K562 (cell line): ENCODE measurements at regions not wholly inside any gene's neighbourhood (a gene's known extent, or its start where the extent isn't known, plus 50 kb on each side); places are given as distances from the start of the nearest gene placed in this dataset.

Experiments
- ATAC-seq: fragments of 200-7000 bp; cut with Tn5 transposase; 3 replicates; pipeline ENCODE4 v1.9.1; 2020; ENCODE audit warnings: moderate library complexity
- BruUV-seq: library from RNA; stranded (reverse); fragments of 400-500 nt; replicated peaks from 2 replicates; lab custom pipeline; 2021; lab: Mats Ljungman, UMichigan
- CTCF ChIA-PET: fragments of 300-600 bp; formaldehyde crosslinking; extraction: SDS; loops from one replicate; lab custom pipeline; 2021; ENCODE audit warnings: low intra/inter-chr PET ratio; lab: Yijun Ruan, JAX
- POLR2A ChIA-PET: fragments of 300-600, 350-650 bp; sonication (Branson Sonifier 250); formaldehyde crosslinking; extraction: SDS; loops from one replicate; lab custom pipeline; 2021; ENCODE audit warnings: antibody characterized with exemption, inconsistent platforms; lab: Yijun Ruan, JAX
- DNase-seq, 4 experiments: peaks; one replicate each; pipeline versions ENCODE4 v3.0.0 to v3.0.0-alpha.2; 2011 to 2018; ENCODE audit warnings: low spot score in 3 of 4, mixed read lengths in 3 of 4; ENCODE audit errors: extremely low read depth in 1 of 4
- FAIRE-seq: peaks from 2 replicates; lab custom pipeline; 2011; peaks lifted over from hg19 to GRCh38; lab: Jason Lieb, UNC
- H2AFZ ChIP-seq: 2 replicates; pipeline ENCODE4 v1.6.0; 2011; ENCODE audit warnings: low read depth, low read length, control low read depth, inconsistent platforms
- H3K27ac ChIP-seq: fragments of 200-600 bp; 3 replicates; pipeline ENCODE4 v1.8.0; 2011; ENCODE audit warnings: low read depth, mild to moderate bottlenecking, control low read depth, inconsistent platforms, low read length, moderate library complexity, mixed read lengths; ENCODE audit errors: extremely low read depth
- H3K27me3 ChIP-seq, 2 experiments: fragments of 300-600 bp in 1 of 2; 2 replicates in 1 of 2; 3 replicates in 1 of 2; pipeline versions ENCODE4 v1.6.0 to v1.8.0; 2011; ENCODE audit warnings: inconsistent platforms in 2 of 2, low read length in 2 of 2, mild to moderate bottlenecking in 1 of 2, mixed read lengths in 1 of 2, moderate library complexity in 1 of 2; ENCODE audit not compliant: control insufficient read depth in 2 of 2, insufficient read depth in 2 of 2
- H3K36me3 ChIP-seq: fragments of 300-600 bp; 3 replicates; pipeline ENCODE4 v1.8.0; 2011; ENCODE audit warnings: mild to moderate bottlenecking, low read length, inconsistent platforms; ENCODE audit not compliant: control insufficient read depth, insufficient read depth
- H3K4me1 ChIP-seq, 2 experiments: fragments of 200-600 bp in 1 of 2; replicated peaks in 1 of 2; 2 replicates in 1 of 2; 3 replicates in 1 of 2; pipeline versions ENCODE4 v1.5.1 to v1.8.0; 2011; ENCODE audit warnings: inconsistent platforms in 2 of 2, low read length in 2 of 2, mild to moderate bottlenecking in 1 of 2, mixed read lengths in 1 of 2, moderate library complexity in 1 of 2; ENCODE audit not compliant: control insufficient read depth in 2 of 2, insufficient read depth in 2 of 2
- H3K4me2 ChIP-seq: 2 replicates; pipeline ENCODE4 v1.6.1; 2011; ENCODE audit warnings: low read length, control low read depth, inconsistent platforms, mixed read lengths; ENCODE audit not compliant: insufficient read depth
- H3K4me3 ChIP-seq: fragments of 200-600 bp; sonication (generic), shearing (Covaris generic); 2 replicates; pipeline ENCODE4 v1.5.1; 2016; ENCODE audit warnings: control low read depth, inconsistent platforms
- H3K79me2 ChIP-seq: fragments of 200-600 bp; 3 replicates; pipeline ENCODE4 v1.8.0; 2011; ENCODE audit warnings: low read length, inconsistent platforms; ENCODE audit not compliant: control insufficient read depth, insufficient read depth
- H3K9ac ChIP-seq, 2 experiments: 2 replicates each; pipeline versions ENCODE4 v1.6.0 to v1.6.1; 2011; ENCODE audit warnings: low read depth in 2 of 2, low read length in 2 of 2, control low read depth in 1 of 2, inconsistent platforms in 1 of 2, mild to moderate bottlenecking in 1 of 2, mixed read lengths in 1 of 2; ENCODE audit not compliant: insufficient read depth in 1 of 2
- H3K9me1 ChIP-seq: one replicate; pipeline ENCODE4 v1.6.0; 2011; ENCODE audit warnings: inconsistent platforms, mild to moderate bottlenecking, low read length, moderate library complexity; ENCODE audit not compliant: control insufficient read depth, insufficient read depth
- H3K9me3 ChIP-seq: replicated peaks from 2 replicates; pipeline ENCODE4 v1.5.1; 2011; ENCODE audit warnings: low read depth, low read length, inconsistent platforms; ENCODE audit not compliant: control insufficient read depth, insufficient read depth
- H4K20me1 ChIP-seq: replicated peaks from 2 replicates; pipeline ENCODE4 v1.6.1; 2011; ENCODE audit warnings: low read length, inconsistent platforms, mixed read lengths; ENCODE audit not compliant: control insufficient read depth, insufficient read depth
- BRF1 ChIP-seq: IDR thresholded peaks from 3 replicates; pipeline ENCODE4 v1.6.1; 2011; ENCODE audit warnings: borderline replicate concordance, mild to moderate bottlenecking; ENCODE audit not compliant: insufficient read length; ENCODE audit errors: extremely low read depth
- HEY1 ChIP-seq: fragments of 250-450 bp; sonication (Bioruptor Pico); IDR thresholded peaks from 2 replicates; pipeline ENCODE4 v1.5.0; 2020; ENCODE audit warnings: mild to moderate bottlenecking, moderate library complexity, borderline replicate concordance
- KDM1A ChIP-seq, 2 experiments: fragments of 450-650 bp; IDR thresholded peaks; 2 replicates each; pipeline ENCODE4 v1.6.1; 2016; ENCODE audit warnings: mild to moderate bottlenecking in 2 of 2
- NFE2 ChIP-seq: IDR thresholded peaks from 2 replicates; pipeline ENCODE4 v1.6.1; 2014; ENCODE audit warnings: antibody characterized with exemption, low read depth
- PCBP1 ChIP-seq: fragments of 200-400 bp; formaldehyde crosslinking; IDR thresholded peaks from 2 replicates; pipeline ENCODE4 v1.6.1; 2018; ENCODE audit warnings: mild to moderate bottlenecking, low read depth, low read length; ENCODE audit not compliant: poor library complexity, severe bottlenecking
- RBM25 ChIP-seq: fragments of 200-400 bp; formaldehyde crosslinking; IDR thresholded peaks from 2 replicates; pipeline ENCODE4 v1.6.1; 2018; ENCODE audit warnings: low read length, low read depth, moderate library complexity; ENCODE audit not compliant: severe bottlenecking
- SETDB1 ChIP-seq: IDR thresholded peaks from one replicate; pipeline ENCODE4 v1.6.1; 2012; ENCODE audit warnings: low read length, control low read depth, inconsistent platforms
- SP1 ChIP-seq: sonication (generic); formaldehyde crosslinking; IDR thresholded peaks from 2 replicates; pipeline ENCODE4 v1.8.1; 2022; ENCODE audit warnings: mild to moderate bottlenecking, missing genetic modification reagents
- THRAP3 ChIP-seq: fragments of 450-650 bp; IDR thresholded peaks from 2 replicates; pipeline ENCODE4 v1.6.1; 2016; ENCODE audit warnings: mild to moderate bottlenecking, inconsistent platforms, borderline replicate concordance
- in situ Hi-C: fragments of 300-500 bp; cut with MboI; formaldehyde crosslinking; loops from 4 replicates; pipeline ENCODE4 v1.15.0; 2018; ENCODE audit warnings: inconsistent platforms, mixed read lengths
- intact Hi-C: fragments of 100-400 bp; cut with micrococcal nuclease; formaldehyde crosslinking; loops from 2 replicates; pipeline ENCODE4 v1.14.2; 2022
- TF ChIP-seq, protein P1 (sequence below): fragments of 250-450 bp; sonication (Bioruptor Pico); IDR thresholded peaks from 2 replicates; pipeline ENCODE4 v1.8.0; 2021; ENCODE audit warnings: moderate library complexity, mild to moderate bottlenecking, inconsistent platforms
- TF ChIP-seq, protein P2 (sequence below): fragments of 450-650 bp; IDR thresholded peaks from 2 replicates; pipeline ENCODE4 v1.6.1; 2017; ENCODE audit warnings: mild to moderate bottlenecking, moderate library complexity

DNA sequence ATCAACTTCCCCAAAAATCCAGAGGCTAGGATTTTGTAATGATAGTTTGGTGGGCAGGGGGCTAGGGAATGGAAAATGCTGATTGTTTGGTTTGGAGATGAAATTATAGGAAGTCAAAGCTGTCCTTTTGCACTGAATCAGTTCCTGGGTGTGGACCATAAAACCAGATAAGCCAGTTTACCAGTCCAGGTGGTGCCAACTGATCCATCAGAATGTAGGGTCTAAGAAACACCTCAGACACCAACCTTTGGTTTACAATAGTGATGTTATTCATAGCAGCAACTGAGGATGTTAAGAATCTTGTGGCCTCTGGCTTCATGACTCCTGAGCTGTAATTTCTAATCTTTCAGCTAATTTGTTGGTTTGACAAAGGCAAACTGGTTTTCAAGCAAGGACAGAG lies 496.6 kb upstream of the EPHA7 start:
- Histone ChIP-seq H3K4me2 (no peak overlapping the region), H3K79me2 (no peaks in the 10 kb centered on the region), H3K4me1 (no peaks in the 10 kb centered on the region), H3K36me3 (no peaks in the 10 kb centered on the region), H3K27me3 (no peaks in the 10 kb centered on the region), H3K9me1 (no peaks in the 10 kb centered on the region), H3K4me3 (no peak overlapping the region), H3K9ac (no peak overlapping the region), H4K20me1 (no peaks in the 10 kb centered on the region), H3K27ac (no peak overlapping the region), H3K9me3 (no peaks in the 10 kb centered on the region), H2AFZ (no peak overlapping the region)
- CTCF ChIA-PET, result no interaction called here
- intact Hi-C loops (no loop called here), in situ Hi-C loops (no loop called here)
- DNase-seq (no peak), FAIRE-seq (no peak), ATAC-seq (no peak)
- no TSS peak for BruUV-seq
- no peak for TF ChIP-seq BRF1
- TF ChIP-seq THRAP3, result no peak
- no peak for TF ChIP-seq SETDB1
- no peak for TF ChIP-seq PCBP1
- TF ChIP-seq NFE2, result no peak
- TF ChIP-seq HEY1 (CRISPR knock-in tag), result no peak
- no peak for TF ChIP-seq RBM25
- no peak for TF ChIP-seq SP1 (CRISPR knock-in tag)
- TF ChIP-seq KDM1A (IDR thresholded peaks at IDR 0.05), result no peak
- TF ChIP-seq, protein P1, sequence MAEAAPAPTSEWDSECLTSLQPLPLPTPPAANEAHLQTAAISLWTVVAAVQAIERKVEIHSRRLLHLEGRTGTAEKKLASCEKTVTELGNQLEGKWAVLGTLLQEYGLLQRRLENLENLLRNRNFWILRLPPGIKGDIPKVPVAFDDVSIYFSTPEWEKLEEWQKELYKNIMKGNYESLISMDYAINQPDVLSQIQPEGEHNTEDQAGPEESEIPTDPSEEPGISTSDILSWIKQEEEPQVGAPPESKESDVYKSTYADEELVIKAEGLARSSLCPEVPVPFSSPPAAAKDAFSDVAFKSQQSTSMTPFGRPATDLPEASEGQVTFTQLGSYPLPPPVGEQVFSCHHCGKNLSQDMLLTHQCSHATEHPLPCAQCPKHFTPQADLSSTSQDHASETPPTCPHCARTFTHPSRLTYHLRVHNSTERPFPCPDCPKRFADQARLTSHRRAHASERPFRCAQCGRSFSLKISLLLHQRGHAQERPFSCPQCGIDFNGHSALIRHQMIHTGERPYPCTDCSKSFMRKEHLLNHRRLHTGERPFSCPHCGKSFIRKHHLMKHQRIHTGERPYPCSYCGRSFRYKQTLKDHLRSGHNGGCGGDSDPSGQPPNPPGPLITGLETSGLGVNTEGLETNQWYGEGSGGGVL (CRISPR knock-in tag), result no peak
- TF ChIP-seq, protein P2, sequence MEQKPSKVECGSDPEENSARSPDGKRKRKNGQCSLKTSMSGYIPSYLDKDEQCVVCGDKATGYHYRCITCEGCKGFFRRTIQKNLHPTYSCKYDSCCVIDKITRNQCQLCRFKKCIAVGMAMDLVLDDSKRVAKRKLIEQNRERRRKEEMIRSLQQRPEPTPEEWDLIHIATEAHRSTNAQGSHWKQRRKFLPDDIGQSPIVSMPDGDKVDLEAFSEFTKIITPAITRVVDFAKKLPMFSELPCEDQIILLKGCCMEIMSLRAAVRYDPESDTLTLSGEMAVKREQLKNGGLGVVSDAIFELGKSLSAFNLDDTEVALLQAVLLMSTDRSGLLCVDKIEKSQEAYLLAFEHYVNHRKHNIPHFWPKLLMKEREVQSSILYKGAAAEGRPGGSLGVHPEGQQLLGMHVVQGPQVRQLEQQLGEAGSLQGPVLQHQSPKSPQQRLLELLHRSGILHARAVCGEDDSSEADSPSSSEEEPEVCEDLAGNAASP, result no peak
- POLR2A ChIA-PET, result no interaction called here
